GM12878 (cell line): ENCODE measurements at regions not wholly inside any gene's neighbourhood (a gene's known extent, or its start where the extent isn't known, plus 50 kb on each side); places are given as distances from the start of the nearest gene placed in this dataset.

ENCODE experiments used
- ATAC-seq: fragments of 200-7000 bp; cut with Tn5 transposase; 3 replicates; pipeline ENCODE4 v1.9.1; 2020; ENCODE audit warnings: mild to moderate bottlenecking, moderate library complexity
- BruUV-seq: library from RNA; stranded (reverse); fragments of 400-500 nt; replicated peaks from 2 replicates; lab custom pipeline; 2021; lab: Mats Ljungman, UMichigan
- CTCF ChIA-PET: fragments of 300-600 bp; sonication (Branson Sonifier 250); formaldehyde crosslinking; extraction: SDS; loops from one replicate; lab custom pipeline; 2021; ENCODE audit warnings: inconsistent platforms; lab: Yijun Ruan, JAX
- POLR2A ChIA-PET: fragments of 350-600 bp; formaldehyde crosslinking; extraction: SDS; loops from one replicate; lab custom pipeline; 2021; ENCODE audit warnings: inconsistent platforms; lab: Charles Lee
- RAD21 ChIA-PET: fragments of 300-600 bp; sonication (Branson Sonifier 250); formaldehyde crosslinking; loops from one replicate; lab custom pipeline; 2023; ENCODE audit warnings: antibody characterized with exemption; ENCODE audit not compliant: unreplicated experiment; lab: Charles Lee
- SMC1A ChIA-PET: fragments of 300-600 bp; sonication (Branson Sonifier 250); formaldehyde crosslinking; loops from one replicate; lab custom pipeline; 2023; ENCODE audit not compliant: unreplicated experiment, uncharacterized antibody; lab: Charles Lee
- DNase-seq: peaks from one replicate; pipeline ENCODE4 v3.0.0-alpha.2; 2011; ENCODE audit warnings: low read depth, low spot score
- FAIRE-seq: peaks from 3 replicates; lab custom pipeline; 2011; peaks lifted over from hg19 to GRCh38; lab: Jason Lieb, UNC
- H2AFZ ChIP-seq: 2 replicates; pipeline ENCODE4 v1.6.0; 2011; ENCODE audit warnings: low read depth, low read length, control low read depth; ENCODE audit not compliant: control insufficient read depth
- H3K27ac ChIP-seq: 2 replicates; pipeline ENCODE4 v1.5.1; 2011; ENCODE audit warnings: control low read depth; ENCODE audit not compliant: control insufficient read depth, insufficient read depth
- H3K27me3 ChIP-seq, 2 experiments: replicated peaks in 1 of 2; 2 replicates each; pipeline versions ENCODE4 v1.6.0 to v1.6.1; 2011; ENCODE audit warnings: low read length in 1 of 2; ENCODE audit not compliant: control insufficient read depth in 2 of 2, insufficient read depth in 2 of 2
- H3K36me3 ChIP-seq, 2 experiments: 2 replicates each; pipeline ENCODE4 v1.5.1; 2011; ENCODE audit warnings: low read length in 1 of 2; ENCODE audit not compliant: control insufficient read depth in 2 of 2, insufficient read depth in 2 of 2
- H3K4me1 ChIP-seq: 2 replicates; pipeline ENCODE4 v1.6.1; 2011; ENCODE audit warnings: mild to moderate bottlenecking, low read length, moderate library complexity, mixed read lengths; ENCODE audit not compliant: control insufficient read depth, insufficient read depth
- H3K4me2 ChIP-seq: 2 replicates; pipeline ENCODE4 v1.6.0; 2011; ENCODE audit warnings: control low read depth; ENCODE audit not compliant: control insufficient read depth, insufficient read depth
- H3K4me3 ChIP-seq: fragments of 200-600 bp; sonication (generic); 2 replicates; pipeline ENCODE4 v1.5.1; 2016
- H3K79me2 ChIP-seq: 2 replicates; pipeline ENCODE4 v1.6.0; 2011; ENCODE audit warnings: low read length; ENCODE audit not compliant: control insufficient read depth, insufficient read depth
- H3K9ac ChIP-seq: 2 replicates; pipeline ENCODE4 v1.8.0; 2011; ENCODE audit warnings: low read length, control low read depth, mixed read lengths; ENCODE audit not compliant: control insufficient read depth, insufficient read depth
- H3K9me3 ChIP-seq: replicated peaks from 3 replicates; pipeline ENCODE4 v1.5.1; 2011; ENCODE audit warnings: mild to moderate bottlenecking, low read length; ENCODE audit not compliant: control insufficient read depth, insufficient read depth
- H4K20me1 ChIP-seq: 2 replicates; pipeline ENCODE4 v1.6.0; 2011; ENCODE audit not compliant: control insufficient read depth, insufficient read depth
- CREM ChIP-seq: IDR thresholded peaks from 2 replicates; pipeline ENCODE4 v1.6.1; 2014; ENCODE audit warnings: antibody characterized with exemption, low read depth
- CTCF ChIP-seq, 3 experiments: IDR thresholded peaks in 2 of 3; conservative IDR thresholded peaks in 1 of 3; 2 replicates each; pipeline ENCODE4 v1.5.1; 2011; ENCODE audit warnings: low read depth in 3 of 3, low read length in 3 of 3, mild to moderate bottlenecking in 3 of 3, control low read depth in 2 of 3, moderate library complexity in 2 of 3, inconsistent platforms in 1 of 3, mixed read lengths in 1 of 3; ENCODE audit not compliant: control insufficient read depth in 2 of 3, insufficient read depth in 1 of 3; ENCODE audit errors: extremely low read depth in 1 of 3
- DPF2 ChIP-seq: fragments of 450-650 bp; IDR thresholded peaks from 2 replicates; pipeline ENCODE4 v1.6.1; 2017; ENCODE audit warnings: mild to moderate bottlenecking
- FOXM1 ChIP-seq: IDR thresholded peaks from 2 replicates; pipeline ENCODE4 v1.6.1; 2012; ENCODE audit warnings: low read depth, mild to moderate bottlenecking, inconsistent platforms, low read length, moderate library complexity
- GATAD2B ChIP-seq: fragments of 450-650 bp; conservative IDR thresholded peaks from 2 replicates; pipeline ENCODE4 v1.6.1; 2017; ENCODE audit warnings: low read depth, mild to moderate bottlenecking, moderate library complexity
- HDAC6 ChIP-seq: fragments of 200-600 bp; sonication (generic); IDR thresholded peaks from one replicate; pipeline ENCODE4 v1.8.0; 2017; ENCODE audit warnings: antibody characterized with exemption; ENCODE audit not compliant: unreplicated experiment
- MTA2 ChIP-seq: fragments of 450-650 bp; IDR thresholded peaks from 2 replicates; pipeline ENCODE4 v1.6.1; 2016; ENCODE audit warnings: low read depth, mild to moderate bottlenecking, moderate library complexity
- NR2F1 ChIP-seq: fragments of 450-650 bp; conservative IDR thresholded peaks from 2 replicates; pipeline ENCODE4 v1.6.1; 2017; ENCODE audit warnings: mild to moderate bottlenecking
- NRF1 ChIP-seq: conservative IDR thresholded peaks from 2 replicates; pipeline ENCODE4 v1.6.1; 2011; ENCODE audit warnings: mild to moderate bottlenecking, low read depth, low read length, improper control_type of control experiment
- POLR2AphosphoS5 ChIP-seq: IDR thresholded peaks from 2 replicates; pipeline ENCODE4 v1.6.1; 2011; ENCODE audit warnings: mild to moderate bottlenecking, low read length, inconsistent platforms
- RB1 ChIP-seq: fragments of 450-650 bp; formaldehyde crosslinking; IDR thresholded peaks from 2 replicates; pipeline ENCODE4 v1.6.1; 2017; ENCODE audit warnings: mild to moderate bottlenecking, borderline replicate concordance
- RBBP5 ChIP-seq: fragments of 200-600 bp; sonication (generic); conservative IDR thresholded peaks from 2 replicates; pipeline ENCODE4 v1.6.1; 2016
- RUNX3 ChIP-seq: IDR thresholded peaks from 2 replicates; pipeline ENCODE4 v1.6.1; 2012; ENCODE audit warnings: low read length, inconsistent platforms
- SP1 ChIP-seq: IDR thresholded peaks from one replicate; pipeline ENCODE4 v1.6.1; 2011; ENCODE audit warnings: low read depth, low read length
- TCF12 ChIP-seq: IDR thresholded peaks from 2 replicates; pipeline ENCODE4 v1.6.1; 2011; ENCODE audit warnings: low read depth, mild to moderate bottlenecking, low read length
- TCF7 ChIP-seq: IDR thresholded peaks from 2 replicates; pipeline ENCODE4 v1.6.1; 2014; ENCODE audit warnings: antibody characterized with exemption, borderline replicate concordance
- ZNF622 ChIP-seq: fragments of 450-650 bp; IDR thresholded peaks from 2 replicates; pipeline ENCODE4 v1.6.1; 2017; ENCODE audit warnings: mild to moderate bottlenecking, inconsistent platforms
- ZZZ3 ChIP-seq: IDR thresholded peaks from 2 replicates; pipeline ENCODE4 v1.6.1; 2011; ENCODE audit warnings: low read depth; ENCODE audit not compliant: control insufficient read depth, insufficient read length
- WGBS: methylation state at CpG from one replicate; pipeline ENCODE4 v1.1.6; 2016; ENCODE audit warnings: low lambda C conversion rate; ENCODE audit not compliant: insufficient replicate concordance, insufficient coverage; ENCODE audit errors: missing lambda C conversion rate; 5-methylcytosine and 5-hydroxymethylcytosine counted together
- in situ Hi-C: fragments of 300-500 bp; cut with MboI; formaldehyde crosslinking; loops from 9 replicates; pipeline ENCODE4 v1.14.3; 2018; ENCODE audit warnings: mixed read lengths
- intact Hi-C: fragments of 100-400 bp; cut with micrococcal nuclease; formaldehyde crosslinking; loops from one replicate; pipeline ENCODE4 v1.14.2; 2022; ENCODE audit not compliant: unreplicated experiment
- TF ChIP-seq, protein P1 (sequence below): fragments of 450-650 bp; conservative IDR thresholded peaks from 2 replicates; pipeline ENCODE4 v1.6.1; 2017; ENCODE audit warnings: mild to moderate bottlenecking, moderate library complexity

DNA sequence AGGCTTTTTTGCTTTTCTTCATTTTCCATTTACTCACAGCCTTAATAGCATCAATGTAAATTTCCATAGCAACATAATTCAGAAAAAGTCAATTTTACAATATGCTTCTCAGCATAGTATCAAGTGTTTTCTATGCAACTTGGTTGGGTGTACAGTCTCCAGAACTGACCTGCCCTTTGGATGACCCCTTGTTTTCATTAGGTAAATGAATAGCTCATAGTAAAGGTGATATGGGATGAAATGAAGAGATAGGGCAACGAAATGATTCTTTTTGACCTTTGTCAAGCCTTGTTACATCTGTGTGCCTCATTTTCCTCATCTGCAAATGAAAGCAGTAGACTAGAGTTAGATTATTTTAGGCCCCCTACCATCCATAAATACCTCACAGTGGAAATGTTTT lies 1081.0 kb downstream of the TMTC2 start:
- WGBS: 0% methylated on average over 1 of the region's 1 CpG
- no TSS peak for BruUV-seq

DNA sequence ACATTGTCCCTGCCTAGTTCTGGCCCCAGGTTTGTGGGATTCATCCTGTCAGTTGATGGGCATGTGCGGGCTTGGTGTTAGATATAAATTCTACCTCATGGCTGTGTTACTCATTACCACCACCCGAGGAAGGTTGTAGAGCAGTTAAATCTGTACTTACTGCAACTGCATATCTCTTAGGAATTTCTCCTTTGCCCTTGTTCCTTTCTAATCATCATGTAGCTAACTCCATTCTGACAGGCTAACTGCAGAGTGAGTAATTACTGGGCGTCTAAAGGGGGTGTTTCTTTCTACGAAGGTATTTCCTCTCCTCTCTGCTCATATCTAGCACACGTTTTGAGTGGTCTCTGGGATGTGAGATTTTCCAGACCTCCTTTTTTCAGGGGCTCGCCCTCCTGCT lies 1076.7 kb downstream of the TMTC2 start:
- Histone ChIP-seq H4K20me1 (no peaks in the 10 kb centered on the region), H3K4me2 (no peak overlapping the region), H3K4me1 (no peaks in the 10 kb centered on the region), H3K27ac (no peak overlapping the region), H3K9me3 (no peaks in the 10 kb centered on the region), H3K27me3 (no peaks in the 10 kb centered on the region), H2AFZ (no peak overlapping the region), H3K4me3 (no peak overlapping the region), H3K9ac (no peak overlapping the region), H3K36me3 (no peaks in the 10 kb centered on the region), H3K79me2 (no peaks in the 10 kb centered on the region)
- BruUV-seq: no TSS peak
- no peak for ATAC-seq
- no peak for DNase-seq
- POLR2A ChIA-PET: no interaction called here
- no peak for FAIRE-seq
- intact Hi-C loops (no loop called here), in situ Hi-C loops (no loop called here)
- 32% methylated on average over 6 of the region's 6 CpGs for WGBS
- RAD21 ChIA-PET: no interaction called here
- SMC1A ChIA-PET: no interaction called here
- CTCF ChIA-PET: no interaction called here
- TF ChIP-seq MTA2: no peak
- TF ChIP-seq RB1: no peak
- TF ChIP-seq DPF2: no peak
- TF ChIP-seq RUNX3: no peak
- TF ChIP-seq CTCF (IDR thresholded peaks at IDR 0.05 in 2 of 3, conservative IDR thresholded peaks at IDR 0.05 in 1 of 3; ENCODE audit: control insufficient read depth in 2 of 3, extremely low read depth in 1 of 3, insufficient read depth in 1 of 3, low read depth in 3 of 3, low read length in 3 of 3): no peak
- no peak for TF ChIP-seq FOXM1
- TF ChIP-seq NR2F1: no peak
- TF ChIP-seq CREM: no peak
- no peak for TF ChIP-seq NRF1
- no peak for TF ChIP-seq TCF12
- no peak for TF ChIP-seq GATAD2B
- no peak for TF ChIP-seq HDAC6
- TF ChIP-seq, protein P1, sequence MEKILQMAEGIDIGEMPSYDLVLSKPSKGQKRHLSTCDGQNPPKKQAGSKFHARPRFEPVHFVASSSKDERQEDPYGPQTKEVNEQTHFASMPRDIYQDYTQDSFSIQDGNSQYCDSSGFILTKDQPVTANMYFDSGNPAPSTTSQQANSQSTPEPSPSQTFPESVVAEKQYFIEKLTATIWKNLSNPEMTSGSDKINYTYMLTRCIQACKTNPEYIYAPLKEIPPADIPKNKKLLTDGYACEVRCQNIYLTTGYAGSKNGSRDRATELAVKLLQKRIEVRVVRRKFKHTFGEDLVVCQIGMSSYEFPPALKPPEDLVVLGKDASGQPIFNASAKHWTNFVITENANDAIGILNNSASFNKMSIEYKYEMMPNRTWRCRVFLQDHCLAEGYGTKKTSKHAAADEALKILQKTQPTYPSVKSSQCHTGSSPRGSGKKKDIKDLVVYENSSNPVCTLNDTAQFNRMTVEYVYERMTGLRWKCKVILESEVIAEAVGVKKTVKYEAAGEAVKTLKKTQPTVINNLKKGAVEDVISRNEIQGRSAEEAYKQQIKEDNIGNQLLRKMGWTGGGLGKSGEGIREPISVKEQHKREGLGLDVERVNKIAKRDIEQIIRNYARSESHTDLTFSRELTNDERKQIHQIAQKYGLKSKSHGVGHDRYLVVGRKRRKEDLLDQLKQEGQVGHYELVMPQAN: no peak
- TF ChIP-seq ZNF622: no peak
- no peak for TF ChIP-seq SP1

More for the DNA sequence above, 1081.0 kb downstream of the TMTC2 start:
- intact Hi-C loops (no loop called here), in situ Hi-C loops (no loop called here)
- TF ChIP-seq RBBP5 (no peak), POLR2AphosphoS5 (no peak), ZZZ3 (no peak), TCF7 (no peak)
- ChIA-PET CTCF (interaction anchor here (1.5 kb wide), 1 partner anchor 1082 kb away, joined by 5 read pairs; no protein-coding TSS in a partner anchor), POLR2A (no interaction called here), RAD21 (no interaction called here), SMC1A (interaction anchor here (1.6 kb wide), 1 partner anchor 9 kb away, joined by 3 read pairs; no protein-coding TSS in a partner anchor)
- FAIRE-seq (no peak), ATAC-seq (no peak), DNase-seq (no peak)
- H4K20me1 ChIP-seq: no peaks in the 10 kb centered on the region
- no peaks in the 10 kb centered on the region for H3K27me3 ChIP-seq
- no peak overlapping the region for H2AFZ ChIP-seq
- H3K9me3 ChIP-seq: no peaks in the 10 kb centered on the region
- H3K4me2 ChIP-seq: no peak overlapping the region
- no peaks in the 10 kb centered on the region for H3K79me2 ChIP-seq
- H3K9ac ChIP-seq: no peak overlapping the region
- no peaks in the 10 kb centered on the region for H3K4me1 ChIP-seq
- H3K4me3 ChIP-seq: no peak overlapping the region
- H3K36me3 ChIP-seq: no peaks in the 10 kb centered on the region
- no peak overlapping the region for H3K27ac ChIP-seq
